HG03095 (cell line): ENCODE measurements at regions not wholly inside any gene's neighbourhood (a gene's known extent, or its start where the extent isn't known, plus 50 kb on each side); places are given as distances from the start of the nearest gene placed in this dataset.
"Not testable (repeated sequence)": the region's sequence is repeated elsewhere in the genome, so short reads cannot be mapped to it uniquely, and the experiment has no call there.

ENCODE experiments used
- ATAC-seq: cut with Tn5 transposase; IDR thresholded peaks from one replicate; pipeline ENCODE4 v1.9.1; 2021; ENCODE audit warnings: moderate library complexity; ENCODE audit not compliant: unreplicated experiment

DNA sequence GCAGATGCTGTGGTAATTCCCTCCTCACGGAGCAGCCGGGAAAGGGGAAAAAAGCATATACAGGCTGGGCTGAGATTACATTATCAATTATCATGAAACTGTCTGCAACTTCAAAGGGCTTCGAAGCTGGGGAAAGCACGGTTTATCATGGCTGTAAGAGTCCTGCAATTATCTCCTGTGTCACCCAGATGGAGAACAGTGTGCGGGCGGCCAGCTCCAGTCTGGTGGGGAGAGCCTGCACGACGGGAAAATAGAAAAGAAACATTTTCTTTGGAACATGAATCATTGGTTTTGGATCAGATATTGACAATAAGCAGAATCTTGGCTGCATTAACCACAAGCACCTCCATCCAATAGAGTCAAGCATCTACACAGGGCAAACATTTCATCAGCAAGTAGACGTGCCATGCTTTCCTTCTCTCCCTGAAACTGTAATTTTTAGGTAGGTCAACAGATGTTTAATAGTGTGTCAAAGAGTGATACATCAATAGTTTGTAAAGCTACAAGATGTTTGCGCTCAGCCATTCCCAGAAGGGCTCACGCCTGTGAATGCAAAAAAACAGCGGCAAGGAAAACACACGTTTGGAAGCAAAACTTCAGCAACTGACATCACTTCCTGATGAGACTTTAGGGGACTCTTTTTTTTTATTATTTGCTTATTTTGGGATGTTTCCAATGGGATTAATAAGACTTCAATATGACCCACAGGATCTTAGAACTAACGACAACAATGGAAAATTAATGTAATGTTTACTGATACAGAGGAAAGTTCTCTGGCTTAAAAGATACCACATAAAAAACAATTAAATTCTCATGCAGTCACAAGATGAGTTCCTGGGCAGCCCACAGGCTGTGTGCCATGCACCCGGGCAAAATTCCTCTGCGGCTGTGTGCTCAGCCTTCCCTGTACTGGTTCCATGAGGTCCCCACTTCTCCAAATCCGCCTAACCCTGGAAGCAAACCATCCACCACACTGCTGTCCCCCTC is 111.0 kb upstream of the SALL3 start:
- ATAC-seq, result no peak

DNA sequence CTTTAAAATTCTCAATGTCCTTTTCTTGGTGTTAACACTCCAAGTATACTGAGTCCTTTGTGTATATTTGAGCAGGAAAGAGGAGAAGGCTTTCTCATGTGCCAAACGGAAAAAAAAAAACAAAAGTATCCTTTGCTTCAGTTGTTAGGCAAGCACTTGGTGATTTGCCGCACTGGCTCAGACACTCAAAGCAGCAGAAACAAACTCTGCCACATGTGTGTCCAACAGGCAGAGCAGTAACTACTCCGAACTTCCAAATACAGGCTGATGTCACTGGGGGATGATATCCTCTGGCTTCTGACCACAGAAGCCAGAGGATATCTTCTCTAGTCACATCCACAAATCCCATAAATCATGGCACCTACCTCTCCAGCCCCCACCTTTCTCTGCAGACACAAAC is 108.0 kb upstream of the SALL3 start:
- ATAC-seq, result no peak

DNA sequence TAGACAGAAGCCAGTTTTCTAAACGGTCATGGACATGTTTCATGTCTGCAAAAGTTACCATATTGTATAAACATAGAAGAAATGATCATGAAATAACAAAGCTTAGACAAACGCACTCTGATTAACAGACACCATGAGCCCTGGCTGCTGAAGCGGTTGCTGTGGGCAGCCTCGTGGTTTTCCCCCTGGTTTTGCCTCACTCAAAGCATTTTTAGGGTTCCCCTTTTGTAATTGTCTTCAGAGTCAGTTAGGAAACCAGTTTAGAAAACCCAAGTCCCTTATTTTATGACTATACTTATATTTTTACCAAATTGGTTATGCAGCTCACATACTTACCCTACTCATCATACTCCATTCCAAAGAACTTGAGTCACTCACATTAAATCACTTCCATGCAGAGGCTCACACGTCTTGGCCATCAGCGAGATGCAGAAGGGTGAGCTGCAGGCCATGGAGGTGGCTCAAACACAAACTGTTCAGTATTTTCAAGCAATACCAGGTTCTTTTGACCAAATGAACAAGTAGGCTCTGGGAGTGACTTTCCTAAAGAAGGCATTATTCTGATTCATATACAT is 105.6 kb upstream of the SALL3 start:
- no peak for ATAC-seq

DNA sequence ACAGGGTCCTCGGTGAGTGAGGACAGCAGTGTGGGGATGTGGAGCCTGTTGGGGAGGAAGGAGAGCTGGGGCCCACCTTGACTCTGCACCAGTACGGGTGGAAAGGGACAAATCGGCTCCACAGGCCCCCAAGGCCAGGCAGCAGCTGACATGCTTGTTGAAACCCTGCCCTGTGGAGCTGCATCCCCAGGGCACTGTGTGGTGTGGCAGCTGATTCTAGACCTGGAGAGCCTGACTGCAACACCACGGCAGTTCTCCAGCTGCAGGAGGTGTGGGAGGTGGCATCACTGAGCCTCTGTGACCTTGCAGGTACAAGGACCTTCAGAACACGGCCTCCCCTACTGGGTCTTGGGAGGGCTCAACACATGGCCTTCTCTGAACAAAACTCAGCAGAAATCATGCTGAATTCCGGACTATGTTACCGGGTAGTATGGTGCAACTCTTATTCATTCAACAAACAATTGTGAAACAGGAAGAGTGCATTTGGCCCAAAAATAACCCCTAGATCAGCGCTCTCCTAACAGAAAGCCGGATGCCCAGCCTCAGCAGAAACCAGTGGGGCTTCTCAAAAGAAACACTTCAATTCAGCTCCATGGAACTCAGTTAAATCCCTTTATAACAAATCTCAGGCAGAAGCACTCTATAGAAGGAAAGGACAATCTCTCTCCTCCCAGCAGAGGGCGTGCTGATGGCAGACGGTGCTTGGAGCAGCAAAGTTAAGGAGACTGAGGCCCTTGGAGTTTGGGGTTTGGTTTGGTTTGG is 104.4 kb upstream of the SALL3 start:
- ATAC-seq, result no peak

DNA sequence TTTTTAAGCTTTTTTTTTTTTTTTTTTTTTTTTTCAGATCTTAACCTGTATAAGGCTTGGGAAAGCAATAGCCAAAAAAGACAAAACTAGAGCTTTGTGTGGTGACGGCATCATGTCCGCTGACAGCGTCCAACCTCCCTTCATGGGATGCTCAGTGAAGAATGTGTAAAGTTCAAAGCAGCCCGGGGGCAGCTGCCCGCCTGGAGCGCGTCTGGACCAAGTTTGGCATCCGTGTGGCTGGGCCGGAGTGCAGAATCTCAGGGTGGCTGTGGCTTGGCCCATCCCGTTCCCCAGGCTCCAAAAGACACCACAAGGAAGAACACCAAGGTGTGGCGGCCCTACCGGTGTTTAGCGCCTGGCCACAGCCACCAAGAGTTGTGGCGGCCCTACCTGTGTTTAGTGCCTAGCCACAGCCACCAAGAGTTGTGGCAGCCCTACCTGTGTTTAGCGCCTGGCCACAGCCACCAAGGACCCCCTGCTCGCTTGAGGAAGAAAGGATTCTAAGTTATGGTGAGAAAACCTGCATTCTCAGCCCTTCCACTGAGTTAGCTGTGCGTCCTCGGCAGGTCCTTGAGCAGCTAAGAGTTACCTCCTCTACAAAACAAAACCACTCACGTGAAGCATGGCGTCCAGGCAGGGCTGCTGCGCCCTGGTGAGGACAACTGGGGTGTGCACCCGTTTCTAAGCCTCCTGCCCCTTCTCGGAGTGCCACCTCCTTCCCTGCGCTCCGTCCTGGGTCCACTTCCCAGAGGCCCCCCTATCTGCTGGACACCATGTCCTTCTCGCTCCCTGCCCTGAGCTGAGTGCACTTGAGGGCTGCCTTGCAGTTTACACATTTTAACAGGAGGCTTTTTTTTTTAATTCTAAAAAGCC is 103.6 kb upstream of the SALL3 start:
- no peak for ATAC-seq

DNA sequence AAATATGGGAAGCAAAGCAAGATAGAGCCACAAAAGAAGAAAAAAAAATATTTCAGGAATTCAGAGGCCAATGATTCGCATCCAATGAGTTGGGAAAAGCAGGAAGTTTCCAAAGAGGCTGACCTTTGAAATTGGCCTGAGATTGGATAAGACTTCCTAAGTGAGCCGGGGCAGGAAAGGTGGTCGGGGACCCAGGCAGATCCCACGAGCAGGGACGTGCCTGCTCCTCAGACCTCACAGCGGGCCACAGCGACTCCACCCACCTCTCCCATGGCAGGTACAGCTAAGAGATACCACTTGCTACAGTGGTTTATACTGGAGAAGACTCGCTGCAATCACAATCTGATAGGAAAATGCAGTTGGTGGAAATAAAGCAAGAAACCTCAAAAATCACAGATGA is 102.8 kb upstream of the SALL3 start:
- no peak for ATAC-seq

DNA sequence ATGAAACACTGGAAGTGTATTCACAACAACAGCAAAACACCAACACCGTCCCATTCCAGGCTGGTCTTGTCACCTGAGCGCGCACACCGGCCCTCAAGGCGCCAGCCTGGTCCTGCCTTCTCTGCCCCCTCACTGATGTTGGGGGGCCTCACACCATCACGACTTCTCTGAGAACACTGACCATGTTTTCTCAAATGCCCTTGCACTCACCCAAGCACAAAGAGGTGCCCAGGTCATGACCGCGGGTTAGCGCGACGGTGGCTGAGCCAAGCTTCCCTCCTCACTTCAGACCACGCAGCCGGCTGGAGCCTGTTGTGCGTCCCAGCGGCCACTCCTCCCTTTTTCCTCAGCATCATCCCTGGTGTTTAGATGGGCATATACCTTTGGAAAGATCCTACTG is 101.3 kb upstream of the SALL3 start:
- no peak for ATAC-seq

DNA sequence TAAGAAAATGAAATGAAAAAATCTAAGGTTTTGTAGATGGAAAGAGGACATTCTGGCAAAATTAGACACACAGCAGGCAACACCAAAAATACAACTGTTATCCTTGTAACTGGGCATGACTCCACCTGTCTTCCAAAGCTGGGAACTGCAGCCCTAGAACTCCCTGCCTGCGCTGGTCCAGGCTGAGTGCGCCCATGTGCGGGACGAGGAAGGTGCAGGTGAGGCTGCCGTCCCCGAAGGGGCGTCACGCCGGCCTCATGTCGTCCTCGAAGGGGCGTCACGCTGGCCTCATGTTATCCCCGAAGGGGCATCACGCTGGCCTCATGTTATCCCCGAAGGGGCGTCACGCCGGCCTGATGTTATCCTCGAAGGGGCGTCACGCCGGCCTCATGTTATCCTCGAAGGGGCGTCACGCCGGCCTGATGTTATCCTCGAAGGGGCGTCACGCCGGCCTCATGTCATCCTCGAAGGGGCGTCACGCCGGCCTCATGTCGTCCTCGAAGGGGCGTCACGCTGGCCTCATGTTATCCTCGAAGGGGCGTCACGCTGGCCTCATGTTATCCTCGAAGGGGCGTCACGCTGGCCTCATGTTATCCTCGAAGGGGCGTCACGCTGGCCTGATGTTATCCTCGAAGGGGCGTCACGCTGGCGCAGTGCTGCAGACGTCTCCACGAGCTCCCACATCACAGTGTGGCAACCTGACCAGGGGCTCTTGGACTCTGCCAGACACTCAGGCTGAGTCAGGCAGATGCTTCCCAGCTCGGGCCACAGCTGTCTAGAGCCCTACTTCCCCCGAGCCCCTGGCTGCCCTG is 100.3 kb upstream of the SALL3 start:
- ATAC-seq, result not testable (repeated sequence)

DNA sequence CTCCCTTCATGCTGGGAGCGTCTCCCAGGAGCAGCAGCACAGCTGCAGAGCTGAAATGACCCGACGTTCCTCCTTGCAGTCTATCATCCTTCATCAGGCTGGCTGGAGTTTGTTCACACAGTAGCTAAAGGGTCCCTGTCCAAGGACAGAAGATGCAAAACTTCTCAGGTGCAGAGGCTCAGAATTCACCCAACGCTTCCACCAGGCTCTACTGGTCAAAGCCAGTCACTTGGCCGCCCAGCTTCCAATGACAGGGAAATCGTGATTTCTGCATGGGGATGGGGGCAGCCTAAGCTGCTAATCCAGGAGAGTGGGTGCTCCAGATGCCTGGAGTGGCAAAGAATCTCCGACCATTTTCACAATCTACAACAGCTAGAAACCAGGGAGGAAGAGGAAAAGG is 97.0 kb upstream of the SALL3 start:
- no peak for ATAC-seq

DNA sequence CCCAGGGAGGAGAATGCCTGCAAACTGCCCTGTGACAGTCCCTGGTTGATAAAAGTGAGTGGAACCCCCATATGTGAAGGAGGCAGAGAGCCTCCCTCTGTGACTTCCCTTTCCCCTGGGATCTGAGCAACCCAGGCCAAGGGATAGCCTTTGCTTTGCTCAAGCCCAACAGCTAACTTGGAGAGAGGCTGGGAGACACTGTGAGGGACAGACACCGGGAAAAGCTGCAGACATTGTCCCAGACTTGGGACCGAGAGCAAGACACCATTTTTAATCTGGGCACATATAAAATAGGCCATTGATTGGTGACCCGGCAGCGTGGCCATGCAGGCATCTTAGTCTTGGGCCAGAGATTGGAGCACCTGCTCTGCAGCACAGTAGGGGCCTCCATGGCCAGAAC is 96.1 kb upstream of the SALL3 start:
- ATAC-seq, result no peak

DNA sequence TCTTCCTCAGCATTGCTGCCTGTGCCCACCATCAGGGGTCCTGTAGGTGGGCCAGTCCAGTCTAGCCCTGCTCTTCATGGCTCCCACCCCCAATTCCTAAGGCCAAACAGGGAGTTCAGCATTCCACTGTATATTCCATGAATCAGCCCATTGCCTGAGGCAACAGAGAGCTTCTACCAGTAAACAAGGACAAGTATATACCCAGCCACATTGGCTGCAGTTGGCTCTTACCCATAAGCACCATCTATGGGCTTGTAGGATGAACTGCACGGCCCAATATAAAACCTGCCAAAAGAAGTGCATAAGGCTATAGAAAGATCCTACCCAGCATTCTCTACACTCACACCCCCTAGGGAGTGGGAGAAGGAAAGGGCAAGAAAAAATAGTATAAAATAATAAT is 95.1 kb upstream of the SALL3 start:
- ATAC-seq, result no peak

DNA sequence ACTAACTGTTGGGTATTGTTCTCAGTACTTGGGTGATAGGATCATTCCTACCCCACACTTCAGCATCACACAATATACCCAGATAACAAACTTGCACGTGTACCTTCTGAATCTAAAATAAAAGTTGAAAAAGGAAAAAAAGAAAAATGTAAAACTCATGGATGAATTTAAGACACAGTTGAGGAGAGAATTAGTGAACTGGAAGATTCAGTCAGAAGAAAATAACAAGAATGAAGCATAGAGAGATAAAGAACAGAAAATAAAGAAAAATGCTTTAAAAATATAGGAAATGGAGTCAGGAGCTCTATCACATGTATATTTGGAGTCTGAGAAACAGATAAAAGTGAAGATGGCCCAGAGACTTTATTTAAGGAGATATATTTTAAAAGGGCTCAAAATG is 90.4 kb upstream of the SALL3 start:
- no peak for ATAC-seq

DNA sequence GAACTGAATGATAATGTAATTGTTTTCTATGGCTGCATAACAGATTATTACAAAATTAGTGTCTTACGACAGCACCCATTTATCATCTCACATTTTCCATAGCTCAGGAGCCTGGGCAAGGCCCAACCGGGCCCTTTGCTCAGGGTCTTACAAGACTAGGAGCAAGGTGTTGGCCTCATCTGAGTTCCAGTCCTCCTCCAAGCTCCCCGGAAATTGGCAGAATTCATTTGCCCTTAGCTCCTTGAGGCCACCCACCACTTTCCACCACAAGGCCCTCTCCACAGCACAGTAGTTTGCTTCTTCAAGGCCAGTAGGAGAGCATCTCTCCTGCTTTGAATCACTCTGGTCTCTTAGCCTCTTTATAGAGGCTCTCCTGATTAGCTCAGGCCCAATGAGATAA is 89.2 kb upstream of the SALL3 start:
- ATAC-seq, result no peak

DNA sequence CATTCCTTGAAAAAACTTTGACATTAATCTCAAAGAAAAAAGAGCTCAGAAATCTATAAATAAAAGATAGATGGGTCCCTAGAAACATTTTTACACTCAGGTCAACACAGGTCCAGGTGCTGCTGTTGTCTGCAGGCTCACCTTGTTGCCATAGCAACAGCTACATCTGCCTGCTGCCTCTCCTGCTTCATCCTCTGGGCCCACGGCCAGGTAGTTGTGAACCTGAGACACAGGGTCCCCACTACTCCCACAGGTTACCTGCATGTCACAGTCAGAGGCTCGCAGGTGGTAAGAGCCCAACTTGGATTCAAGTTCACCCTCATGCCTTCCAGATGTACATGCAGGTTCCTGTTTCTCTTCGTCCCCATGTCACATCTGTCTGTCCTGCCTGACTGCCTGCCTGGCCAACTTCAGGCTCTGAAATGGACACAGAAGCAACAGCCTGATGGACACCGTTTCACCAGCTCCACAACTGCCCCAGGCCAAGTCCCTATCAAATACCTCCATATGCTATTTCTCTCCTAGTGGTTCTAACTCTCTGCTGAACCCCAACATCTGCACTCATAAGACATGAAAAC is 88.3 kb upstream of the SALL3 start:
- ATAC-seq, result no peak

DNA sequence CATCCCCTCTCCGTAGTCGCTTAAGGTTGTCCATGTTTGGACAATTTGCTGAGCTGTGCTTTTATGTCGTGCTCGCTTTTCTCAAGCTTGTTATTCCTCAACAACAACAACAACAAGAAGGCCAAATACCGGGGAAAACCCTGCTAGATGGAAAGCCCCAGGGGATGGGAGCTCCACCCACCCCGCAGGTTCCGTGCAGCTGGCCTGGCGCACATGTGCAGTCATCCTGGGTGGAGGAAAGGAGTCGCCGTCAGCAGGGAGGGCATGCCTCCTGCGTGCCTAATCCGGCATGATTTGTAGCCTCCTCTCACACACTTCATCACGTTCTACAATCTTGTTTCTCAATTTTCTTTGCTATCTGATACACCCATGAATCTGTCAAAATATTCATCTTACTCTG is 87.4 kb upstream of the SALL3 start:
- ATAC-seq, result no peak

DNA sequence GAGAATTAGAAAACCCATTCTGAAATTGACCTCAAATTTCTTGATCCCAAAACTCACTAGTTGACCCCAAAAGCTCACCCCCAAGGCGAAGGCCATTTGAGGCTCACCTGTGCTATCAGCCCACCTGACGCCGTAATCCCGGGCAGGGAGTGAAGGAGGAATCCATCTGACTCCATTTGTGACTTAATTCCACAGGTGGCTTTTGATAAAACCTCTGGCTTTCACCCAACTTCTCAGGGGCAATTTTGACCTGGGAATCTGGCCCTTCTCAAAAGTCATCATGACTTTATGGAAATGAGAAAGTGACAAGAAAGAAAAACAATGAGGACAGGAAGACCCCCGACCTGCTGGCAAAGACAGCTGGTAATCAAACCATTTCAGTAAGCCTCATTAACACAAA is 86.9 kb upstream of the SALL3 start:
- no peak for ATAC-seq

DNA sequence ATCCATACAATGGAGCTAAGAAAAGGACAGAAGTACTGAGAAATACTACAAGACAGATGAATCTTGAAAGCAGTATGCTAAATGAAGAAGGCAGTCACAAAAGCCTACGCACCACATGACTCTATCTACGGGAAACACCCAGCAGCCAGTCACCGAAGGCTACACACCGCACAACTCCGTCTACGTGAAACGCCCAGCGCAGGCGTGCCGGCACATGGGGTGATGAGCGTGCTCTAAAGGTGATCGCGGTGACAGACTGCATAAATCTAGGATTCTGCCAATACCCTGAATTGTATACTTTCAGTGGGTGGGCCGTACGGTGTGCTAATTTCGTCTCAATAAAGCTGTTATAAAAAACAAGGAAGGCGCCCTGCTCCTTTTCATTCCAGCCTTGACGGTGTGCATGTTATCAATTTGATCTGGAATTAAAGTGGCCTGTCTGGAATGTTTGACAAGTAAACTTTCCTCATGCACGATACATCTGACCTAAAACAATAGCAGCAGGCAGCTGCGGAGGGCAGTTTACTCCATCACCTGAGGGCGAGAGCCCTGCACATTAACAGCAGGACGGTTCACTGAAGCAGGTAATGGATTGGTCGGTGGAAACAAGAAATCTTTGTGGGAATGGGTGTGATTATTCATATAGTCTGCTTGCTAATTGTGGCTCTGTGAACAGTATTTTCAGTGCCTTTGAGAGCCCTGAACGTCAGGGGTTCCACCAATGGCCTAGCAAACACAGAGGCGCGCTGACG is 86.2 kb upstream of the SALL3 start:
- no peak for ATAC-seq

DNA sequence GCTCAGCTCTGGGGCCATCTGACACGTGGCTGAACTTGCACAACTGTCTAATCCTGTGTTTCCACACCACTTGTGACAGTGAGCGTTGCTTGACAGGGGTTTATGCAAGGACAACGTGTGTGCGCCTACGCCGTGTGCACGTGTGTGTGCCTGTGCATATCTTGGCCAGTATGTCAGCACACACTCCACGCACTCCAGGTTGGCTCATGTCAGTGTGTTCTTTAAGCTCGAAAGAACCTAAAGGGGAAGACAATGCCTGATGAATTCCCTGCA is 85.6 kb upstream of the SALL3 start:
- ATAC-seq, result no peak
